GM21390 (cell line): ENCODE measurements at regions not wholly inside any gene's neighbourhood (a gene's known extent, or its start where the extent isn't known, plus 50 kb on each side); places are given as distances from the start of the nearest gene placed in this dataset.
"Not testable (repeated sequence)": the region's sequence is repeated elsewhere in the genome, so short reads cannot be mapped to it uniquely, and the experiment has no call there.

Experiments
- ATAC-seq: cut with Tn5 transposase; IDR thresholded peaks from one replicate; pipeline ENCODE4 v1.9.1; 2021; ENCODE audit not compliant: unreplicated experiment

- not testable (repeated sequence) for ATAC-seq
These were observed 224.7 kb downstream of the LNPK start for GRCh38 chr2:175777337-175777736.

- no peak for ATAC-seq
These were observed 232.9 kb downstream of the LNPK start for GRCh38 chr2:175769200-175769599.

- no peak for ATAC-seq
These were observed 235.2 kb downstream of the LNPK start for GRCh38 chr2:175766880-175767279.

GRCh38 chr2:175755656-175756386 is 246.2 kb downstream of the LNPK start:
- no peak for ATAC-seq

GRCh38 chr2:175755169-175755568 is 246.9 kb downstream of the LNPK start:
- no peak for ATAC-seq

GRCh38 chr2:175750195-175750594 is 251.9 kb downstream of the LNPK start:
- ATAC-seq = no peak

- ATAC-seq = no peak
These were observed 256.2 kb downstream of the LNPK start for GRCh38 chr2:175745911-175746310.

- ATAC-seq = no peak
These were observed 258.1 kb downstream of the LNPK start for GRCh38 chr2:175744000-175744399.

- ATAC-seq = no peak
These were observed 259.1 kb downstream of the LNPK start for GRCh38 chr2:175743011-175743410.

- ATAC-seq = no peak
These were observed 259.7 kb downstream of the LNPK start for GRCh38 chr2:175742367-175742766.

GRCh38 chr2:175741164-175741563 is 260.9 kb downstream of the LNPK start:
- no peak for ATAC-seq

- ATAC-seq = no peak
These were observed 264.2 kb downstream of the LNPK start for GRCh38 chr2:175737722-175738361.

GRCh38 chr2:175734686-175735085 is 267.4 kb downstream of the LNPK start:
- ATAC-seq = no peak

- ATAC-seq = no peak
These were observed 269.5 kb downstream of the LNPK start for GRCh38 chr2:175732531-175732930.

- ATAC-seq = no peak
These were observed 272.0 kb downstream of the LNPK start for GRCh38 chr2:175730050-175730449.

GRCh38 chr2:175729049-175729706 is 272.9 kb downstream of the LNPK start:
- no peak for ATAC-seq

- ATAC-seq = no peak
These were observed 274.0 kb downstream of the LNPK start for GRCh38 chr2:175728032-175728431.

GRCh38 chr2:175726223-175726622 is 275.8 kb downstream of the LNPK start:
- ATAC-seq = no peak

GRCh38 chr2:175709248-175709647 is 292.8 kb downstream of the LNPK start:
- ATAC-seq = no peak

- no peak for ATAC-seq
These were observed 294.7 kb downstream of the LNPK start for GRCh38 chr2:175707322-175707721.

GRCh38 chr2:175704568-175704967 is 297.5 kb downstream of the LNPK start:
- ATAC-seq = not testable (repeated sequence)

- ATAC-seq = no peak
These were observed 304.0 kb downstream of the LNPK start for GRCh38 chr2:175698061-175698460.
